ENCODE measurements at regions not wholly inside any gene's neighbourhood (a gene's known extent, or its start where the extent isn't known, plus 50 kb on each side); places are given as distances from the start of the nearest gene placed in this dataset.

DNA sequence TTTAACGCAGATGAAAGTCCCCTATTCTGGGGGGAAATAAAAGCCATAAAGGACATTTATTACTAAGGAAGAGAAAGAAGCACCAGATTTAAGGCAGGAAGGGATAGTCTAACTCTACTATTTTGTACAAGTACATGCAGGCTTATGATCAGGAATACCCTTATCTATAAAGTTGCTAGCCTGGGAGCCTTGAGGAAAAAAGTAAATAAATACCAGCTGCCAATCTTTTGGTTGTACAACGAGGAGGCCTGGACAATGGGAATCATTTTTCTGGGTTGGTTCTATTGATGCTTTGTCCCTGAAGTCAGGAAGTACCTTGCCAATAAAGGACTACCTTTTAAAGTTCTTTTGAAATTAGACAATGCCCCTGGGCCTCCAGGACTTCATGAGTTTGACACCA lies 367.8 kb downstream of the LMO4 start:
- TF ChIP-seq POLR2A (IDR thresholded peaks at IDR 0.05; ENCODE audit: low read depth, low read length), result no peak
- TF ChIP-seq TAF1 (IDR thresholded peaks at IDR 0.05; ENCODE audit: low read depth, low read length), result no peak
- TF ChIP-seq POLR2AphosphoS5 (IDR thresholded peaks at IDR 0.05; ENCODE audit: low read depth, low read length), result no peak
- TF ChIP-seq POU2F2 (IDR thresholded peaks at IDR 0.05; ENCODE audit: low read depth, low read length), result no peak
- TF ChIP-seq SPI1 (IDR thresholded peaks at IDR 0.05; ENCODE audit: low read depth, low read length), result no peak
